HCT116 (cell line): ENCODE measurements at regions not wholly inside any gene's neighbourhood (a gene's known extent, or its start where the extent isn't known, plus 50 kb on each side); places are given as distances from the start of the nearest gene placed in this dataset.

ENCODE experiments used
- ATAC-seq: fragments of 200-7000 bp; cut with Tn5 transposase; 2 replicates; pipeline ENCODE4 v1.9.1; 2020; ENCODE audit warnings: mild to moderate bottlenecking, moderate library complexity
- BruUV-seq: library from RNA; stranded (reverse); fragments of 400-500 nt; replicated peaks from 2 replicates; lab custom pipeline; 2021; lab: Mats Ljungman, UMichigan
- CTCF ChIA-PET: fragments of 300-600 bp; sonication (Branson Sonifier 250); formaldehyde crosslinking; loops from one replicate; lab custom pipeline; 2021; ENCODE audit warnings: antibody characterized with exemption; lab: Charles Lee
- POLR2A ChIA-PET: fragments of 300-600, 350-600 bp; sonication (Branson Sonifier 250); formaldehyde crosslinking; loops from one replicate; lab custom pipeline; 2021; ENCODE audit warnings: antibody characterized with exemption; lab: Charles Lee
- RAD21 ChIA-PET, 2 experiments: fragments of 300-600 bp; sonication (Branson Sonifier 250); formaldehyde crosslinking; loops; one replicate each; lab custom pipeline; 2023; ENCODE audit warnings: low total read pairs in 2 of 2; ENCODE audit not compliant: uncharacterized antibody in 2 of 2, unreplicated experiment in 2 of 2, low non-redundant PET in 1 of 2; lab: Charles Lee
- DNase-seq: peaks from one replicate; pipeline ENCODE4 v3.0.0-alpha.2; 2010; ENCODE audit warnings: low read depth, low spot score
- H2AFZ ChIP-seq: fragments of 200-600 bp; shearing (Covaris generic), sonication (generic); 2 replicates; pipeline ENCODE4 v1.6.1; 2017; ENCODE audit warnings: low read depth, mixed run types, mixed read lengths, antibody characterized with exemption, low read length; ENCODE audit not compliant: poor library complexity, severe bottlenecking
- H3K27ac ChIP-seq: 2 replicates; pipeline ENCODE4 v1.5.1; 2012; ENCODE audit warnings: low read depth, low read length
- H3K27me3 ChIP-seq: fragments of 200-600 bp; sonication (generic); 2 replicates; pipeline ENCODE4 v1.6.1; 2016; ENCODE audit warnings: mixed run types, low read length, mixed read lengths; ENCODE audit not compliant: insufficient read depth
- H3K36me3 ChIP-seq, 2 experiments: fragments of 200-500 bp in 1 of 2; fragments of 200-600 bp in 1 of 2; sonication (Bioruptor generic) in 1 of 2; sonication (generic) in 1 of 2; 2 replicates each; pipeline versions ENCODE4 v1.5.1 to v1.6.1; 2014 to 2016; ENCODE audit warnings: low read length in 2 of 2, inconsistent platforms in 1 of 2, mixed read lengths in 1 of 2, mixed run types in 1 of 2; ENCODE audit not compliant: insufficient read depth in 2 of 2, control insufficient read depth in 1 of 2
- H3K4me1 ChIP-seq, 2 experiments: fragments of 200-600 bp in 1 of 2; sonication (generic) in 1 of 2; 2 replicates each; pipeline versions ENCODE4 v1.5.1 to v1.6.1; 2012 to 2017; ENCODE audit warnings: low read length in 2 of 2, inconsistent platforms in 1 of 2, mild to moderate bottlenecking in 1 of 2, mixed read lengths in 1 of 2, mixed run types in 1 of 2, moderate library complexity in 1 of 2; ENCODE audit not compliant: insufficient read depth in 2 of 2, control insufficient read depth in 1 of 2
- H3K4me2 ChIP-seq: fragments of 200-600 bp; sonication (generic); 2 replicates; pipeline ENCODE4 v1.6.1; 2017; ENCODE audit warnings: mixed run types, low read length, mixed read lengths
- H3K4me3 ChIP-seq, 2 experiments: fragments of 200-600 bp in 1 of 2; sonication (generic) in 1 of 2; replicated peaks in 1 of 2; 2 replicates each; pipeline ENCODE4 v1.5.1; 2011 to 2016; ENCODE audit warnings: low read length in 2 of 2, control low read depth in 1 of 2, low read depth in 1 of 2, mild to moderate bottlenecking in 1 of 2, mixed read lengths in 1 of 2, mixed run types in 1 of 2
- H3K79me2 ChIP-seq: fragments of 200-600 bp; sonication (generic); 2 replicates; pipeline ENCODE4 v1.6.1; 2017; ENCODE audit warnings: mild to moderate bottlenecking, mixed run types, low read length, moderate library complexity, mixed read lengths; ENCODE audit not compliant: insufficient read depth
- H3K9ac ChIP-seq: fragments of 200-600 bp; sonication (generic); 2 replicates; pipeline ENCODE4 v1.6.1; 2016; ENCODE audit warnings: low read length, mixed read lengths
- H3K9me2 ChIP-seq: fragments of 200-600 bp; sonication (generic), shearing (Covaris generic); 2 replicates; pipeline ENCODE4 v1.6.1; 2017; ENCODE audit warnings: mixed run types, mild to moderate bottlenecking, moderate library complexity; ENCODE audit not compliant: insufficient read depth
- H3K9me3 ChIP-seq, 2 experiments: fragments of 200-500 bp in 1 of 2; fragments of 200-600 bp in 1 of 2; sonication (Bioruptor generic) in 1 of 2; sonication (generic) in 1 of 2; 2 replicates each; pipeline ENCODE4 v1.6.1; 2014 to 2017; ENCODE audit warnings: low read length in 2 of 2, mixed read lengths in 2 of 2, inconsistent platforms in 1 of 2, low read depth in 1 of 2, mild to moderate bottlenecking in 1 of 2, mixed run types in 1 of 2, moderate library complexity in 1 of 2; ENCODE audit not compliant: control insufficient read depth in 1 of 2, insufficient read depth in 1 of 2
- H4K20me1 ChIP-seq: fragments of 200-600 bp; sonication (generic), shearing (Covaris generic); 2 replicates; pipeline ENCODE4 v1.6.1; 2017; ENCODE audit warnings: mixed run types, mild to moderate bottlenecking, moderate library complexity; ENCODE audit not compliant: insufficient read depth
- CBX3 ChIP-seq: IDR thresholded peaks from 2 replicates; pipeline ENCODE4 v1.6.1; 2012; ENCODE audit warnings: low read depth
- CEBPB ChIP-seq: IDR thresholded peaks from 2 replicates; pipeline ENCODE4 v1.6.1; 2012; ENCODE audit warnings: low read depth
- CTCF ChIP-seq, 3 experiments: fragments of 200-600 bp in 1 of 3; sonication (generic) in 1 of 3; IDR thresholded peaks in 2 of 3; conservative IDR thresholded peaks in 1 of 3; 2 replicates each; pipeline ENCODE4 v1.5.1; 2012 to 2017; ENCODE audit warnings: low read depth in 2 of 3, low read length in 2 of 3, antibody characterized with exemption in 1 of 3, borderline replicate concordance in 1 of 3, control low read depth in 1 of 3, mild to moderate bottlenecking in 1 of 3, mixed read lengths in 1 of 3, mixed run types in 1 of 3, moderate library complexity in 1 of 3; ENCODE audit not compliant: insufficient read depth in 1 of 3
- EGR1 ChIP-seq: IDR thresholded peaks from 2 replicates; pipeline ENCODE4 v1.6.1; 2012; ENCODE audit warnings: low read depth
- EZH2 ChIP-seq: fragments of 200-600 bp; sonication (generic); IDR thresholded peaks from 2 replicates; pipeline ENCODE4 v1.6.1; 2017; ENCODE audit warnings: antibody characterized with exemption, mixed run types
- FOSL1 ChIP-seq: IDR thresholded peaks from 2 replicates; pipeline ENCODE4 v1.6.1; 2012; ENCODE audit warnings: low read depth
- POLR2AphosphoS5 ChIP-seq: IDR thresholded peaks from 2 replicates; pipeline ENCODE4 v1.6.1; 2011; ENCODE audit warnings: mild to moderate bottlenecking, low read depth, low read length, moderate library complexity
- RAD21 ChIP-seq: IDR thresholded peaks from 2 replicates; pipeline ENCODE4 v1.6.1; 2012; ENCODE audit warnings: low read depth, mild to moderate bottlenecking
- SP1 ChIP-seq: IDR thresholded peaks from 2 replicates; pipeline ENCODE4 v1.6.1; 2012; ENCODE audit warnings: low read depth
- SRF ChIP-seq: IDR thresholded peaks from 2 replicates; pipeline ENCODE4 v1.6.1; 2012; ENCODE audit warnings: low read depth
- YY1 ChIP-seq: IDR thresholded peaks from 2 replicates; pipeline ENCODE4 v1.6.1; 2011; ENCODE audit warnings: low read length, low read depth, moderate library complexity, mild to moderate bottlenecking; ENCODE audit not compliant: insufficient replicate concordance; ENCODE audit errors: extremely low read depth
- ZFX ChIP-seq: fragments of 450-650 bp; IDR thresholded peaks from 2 replicates; pipeline ENCODE4 v1.6.1; 2017
- ZNF274 ChIP-seq: fragments of 200-500 bp; sonication (Bioruptor generic); IDR thresholded peaks from 2 replicates; pipeline ENCODE4 v1.6.1; 2014; ENCODE audit warnings: mild to moderate bottlenecking, low read depth, low read length, inconsistent platforms
- intact Hi-C: fragments of 100-400 bp; cut with micrococcal nuclease; formaldehyde crosslinking; loops from 2 replicates; pipeline ENCODE4 v1.10.0; 2022

GRCh38 chr2:129056309-129056958 is 737.8 kb upstream of the HS6ST1 start:
- Histone ChIP-seq H3K79me2 (no peaks in the 10 kb centered on the region), H3K9me3 (no peaks in the 10 kb centered on the region), H3K27me3 (no peaks in the 10 kb centered on the region), H3K4me1 (no peaks in the 10 kb centered on the region), H3K36me3 (no peaks in the 10 kb centered on the region), H3K4me3 (no peak overlapping the region), H3K27ac (no peak overlapping the region), H3K4me2 (no peak overlapping the region), H3K9me2 (no peaks in the 10 kb centered on the region), H4K20me1 (no peaks in the 10 kb centered on the region), H2AFZ (no peak overlapping the region), H3K9ac (no peak overlapping the region)
- ATAC-seq (no peak), DNase-seq (no peak)
- CTCF ChIA-PET = no interaction called here
- intact Hi-C loops = no loop called here
- TF ChIP-seq YY1 = no peak
- no peak for TF ChIP-seq FOSL1
- TF ChIP-seq SRF = no peak
- no peak for TF ChIP-seq CTCF (IDR thresholded peaks at IDR 0.05 in 2 of 3, conservative IDR thresholded peaks at IDR 0.05 in 1 of 3; ENCODE audit: borderline replicate concordance in 1 of 3, insufficient read depth in 1 of 3, low read depth in 2 of 3, low read length in 2 of 3)
- no peak for TF ChIP-seq POLR2AphosphoS5
- TF ChIP-seq ZFX = no peak
- TF ChIP-seq EGR1 = no peak
- TF ChIP-seq CEBPB = no peak
- TF ChIP-seq CBX3 = no peak
- no peak for TF ChIP-seq RAD21
- TF ChIP-seq ZNF274 = no peak
- TF ChIP-seq SP1 = no peak
- no peak for TF ChIP-seq EZH2
- no TSS peak for BruUV-seq
- POLR2A ChIA-PET = no interaction called here
- RAD21 ChIA-PET = no interaction called here
